Memory B cell (primary cell): ENCODE measurements at regions not wholly inside any gene's neighbourhood (a gene's known extent, or its start where the extent isn't known, plus 50 kb on each side); places are given as distances from the start of the nearest gene placed in this dataset.
"Not testable (repeated sequence)": the region's sequence is repeated elsewhere in the genome, so short reads cannot be mapped to it uniquely, and the experiment has no call there.

Experiments used
- ATAC-seq: fragments of 150-1000 bp; cut with Tn5 transposase; 2 replicates; pipeline ENCODE4 v1.10.0; 2021; ENCODE audit warnings: low read depth, mild to moderate bottlenecking, moderate library complexity
- DNase-seq, 2 donors: peaks; one replicate each; pipeline ENCODE4 v3.0.0; 2022; ENCODE audit warnings: low spot score in 2 of 2
- H3K27ac Mint-ChIP-seq: one replicate; pipeline ENCODE4 v1.8.0; 2022; ENCODE audit warnings: mild to moderate bottlenecking, moderate library complexity, mixed read lengths
- H3K27me3 Mint-ChIP-seq: one replicate; pipeline ENCODE4 v1.8.0; 2022; ENCODE audit warnings: mixed read lengths
- H3K36me3 Mint-ChIP-seq: one replicate; pipeline ENCODE4 v1.8.0; 2022; ENCODE audit warnings: mild to moderate bottlenecking, mixed read lengths
- H3K4me1 Mint-ChIP-seq: one replicate; pipeline ENCODE4 v1.8.0; 2022; ENCODE audit warnings: mixed read lengths
- H3K4me3 Mint-ChIP-seq: one replicate; pipeline ENCODE4 v1.8.0; 2022; ENCODE audit warnings: mild to moderate bottlenecking, moderate library complexity, mixed read lengths
- H3K9me3 Mint-ChIP-seq: one replicate; pipeline ENCODE4 v1.8.0; 2022; ENCODE audit warnings: mixed read lengths

DNA sequence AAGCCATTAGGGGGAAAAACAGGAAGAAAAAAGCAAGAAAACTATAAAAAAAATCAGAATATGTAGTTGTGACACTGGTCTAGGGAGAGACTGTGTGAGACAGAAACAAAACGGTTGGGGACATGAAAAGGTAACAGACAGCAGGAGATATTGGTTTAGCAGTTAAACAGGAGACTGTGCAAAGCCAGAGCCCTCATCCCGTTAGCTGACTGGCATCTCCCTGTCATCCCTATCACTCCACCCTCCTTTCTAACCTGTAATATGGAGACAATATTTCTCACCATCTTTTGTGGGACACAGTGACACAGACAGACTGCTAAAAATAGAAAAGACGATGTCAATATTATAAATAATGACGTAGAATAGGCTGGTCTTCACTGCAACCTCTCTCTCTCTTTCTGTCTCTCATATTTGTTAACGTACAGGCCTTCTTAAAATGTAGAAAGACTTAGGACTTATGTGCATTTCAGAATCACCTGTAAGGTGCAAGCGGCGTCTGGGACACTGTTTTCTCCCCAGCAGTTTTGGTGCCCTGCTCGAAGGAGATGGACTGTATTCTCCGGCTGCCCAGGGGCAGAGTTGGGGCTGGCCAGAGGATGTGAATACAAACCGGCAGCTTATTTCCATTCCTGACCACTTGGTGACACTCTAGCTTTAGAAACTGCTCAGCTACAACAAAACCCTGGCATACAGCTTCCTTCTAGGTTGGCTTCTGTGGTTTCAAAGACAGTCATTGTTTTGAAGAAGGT, 190.6 kb downstream of the MAT2B start:
- peak; percentile 31 to 57 for DNase-seq

DNA sequence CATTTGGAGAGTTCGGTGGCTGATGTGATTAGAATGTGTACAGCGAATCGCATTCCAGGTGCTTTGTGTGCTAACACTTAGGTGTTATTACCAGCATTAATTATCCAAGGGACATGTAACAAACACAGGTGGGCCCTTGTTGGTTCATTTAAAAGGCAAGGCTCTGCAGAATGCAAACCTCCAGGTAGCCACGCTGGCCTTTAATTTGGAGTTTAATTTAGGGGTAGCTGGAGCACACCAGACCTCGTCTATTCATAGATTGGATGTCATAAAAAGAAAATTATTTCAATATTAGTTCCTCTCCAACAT, 191.1 kb downstream of the MAT2B start:
- Mint-ChIP-seq H3K36me3 (no peaks in the 10 kb centered on the region), H3K4me3 (no peak overlapping the region), H3K27ac (peak overlapping the region; percentile 3), H3K4me1 (peaks cover 4% of the 10 kb centered on the region), H3K9me3 (no peaks in the 10 kb centered on the region), H3K27me3 (peaks cover under 1% of the 10 kb centered on the region)
- no peak for DNase-seq
- ATAC-seq, result no peak

More for the DNA sequence above, 190.6 kb downstream of the MAT2B start:
- Mint-ChIP-seq H3K27me3 (peaks cover 1% of the 10 kb centered on the region), H3K36me3 (no peaks in the 10 kb centered on the region), H3K4me3 (no peak overlapping the region), H3K4me1 (peaks cover 4% of the 10 kb centered on the region), H3K27ac (peak overlapping the region; percentile 3), H3K9me3 (no peaks in the 10 kb centered on the region)
- ATAC-seq, result peak; percentile 96

DNA sequence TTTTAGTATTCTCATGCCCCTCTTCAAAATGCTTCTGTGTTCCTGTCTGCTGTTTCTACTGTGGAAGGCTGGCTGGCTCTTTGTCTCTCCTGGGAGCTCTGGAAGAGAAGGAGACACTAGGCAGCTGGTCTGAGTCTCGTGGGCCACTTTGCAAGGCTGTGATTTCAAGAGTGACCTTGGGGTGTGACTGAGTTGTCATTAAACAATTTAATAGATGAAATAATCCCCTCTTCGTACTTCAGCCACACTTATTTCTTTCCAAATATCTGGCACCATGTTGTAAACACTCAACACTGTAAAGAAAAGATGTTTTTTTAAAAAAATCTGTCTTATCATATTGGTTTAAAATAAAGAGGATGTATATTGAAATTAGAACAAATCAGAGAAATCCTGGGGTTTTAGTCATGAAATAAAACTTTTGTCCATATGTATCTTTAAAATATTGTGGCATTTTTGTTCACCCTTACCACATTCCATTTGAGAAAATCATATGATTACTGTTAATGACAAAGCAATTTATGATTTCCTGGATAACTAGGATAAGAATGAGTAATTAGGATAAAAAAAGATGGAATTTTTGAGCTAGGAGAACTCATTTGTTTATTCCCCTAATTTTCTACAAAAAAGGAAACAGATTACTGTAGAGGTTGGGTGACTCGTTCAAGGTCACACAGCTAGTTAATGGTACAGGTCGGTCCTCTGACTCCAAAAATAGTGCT, 200.8 kb downstream of the MAT2B start:
- peaks cover 3% of the 10 kb centered on the region for H3K4me1 Mint-ChIP-seq

DNA sequence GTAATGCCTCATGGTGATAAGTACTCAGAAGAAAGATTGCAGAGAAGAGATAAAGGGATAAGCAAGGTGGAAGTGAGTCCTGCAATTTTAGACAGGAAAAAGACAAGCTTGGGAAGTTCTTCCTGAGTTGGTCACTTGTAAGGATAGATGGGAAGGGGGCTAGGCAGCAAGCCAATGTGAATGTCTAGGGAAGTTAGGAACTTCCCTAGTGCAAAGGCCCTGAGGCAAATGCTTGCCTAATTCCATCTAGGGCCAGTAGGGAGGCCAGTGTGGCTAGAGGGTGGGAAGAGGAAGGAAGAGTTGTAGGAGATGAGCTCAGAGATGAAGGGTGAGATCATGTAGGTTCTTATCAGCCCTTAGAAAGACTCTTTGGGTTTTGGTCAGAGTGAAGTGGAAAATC, 206.6 kb downstream of the MAT2B start:
- Mint-ChIP-seq H3K27ac (no peak overlapping the region), H3K4me1 (peaks cover 3% of the 10 kb centered on the region), H3K27me3 (peaks cover 3% of the 10 kb centered on the region), H3K9me3 (peaks cover 3% of the 10 kb centered on the region), H3K36me3 (peaks cover 2% of the 10 kb centered on the region), H3K4me3 (no peak overlapping the region)
- DNase-seq (no peak), ATAC-seq (no peak)

More for the DNA sequence above, 200.8 kb downstream of the MAT2B start:
- Mint-ChIP-seq H3K9me3 (no peaks in the 10 kb centered on the region), H3K36me3 (peaks cover 2% of the 10 kb centered on the region), H3K27me3 (no peaks in the 10 kb centered on the region), H3K27ac (no peak overlapping the region), H3K4me3 (no peak overlapping the region)
- no peak for DNase-seq
- ATAC-seq, result no peak

DNA sequence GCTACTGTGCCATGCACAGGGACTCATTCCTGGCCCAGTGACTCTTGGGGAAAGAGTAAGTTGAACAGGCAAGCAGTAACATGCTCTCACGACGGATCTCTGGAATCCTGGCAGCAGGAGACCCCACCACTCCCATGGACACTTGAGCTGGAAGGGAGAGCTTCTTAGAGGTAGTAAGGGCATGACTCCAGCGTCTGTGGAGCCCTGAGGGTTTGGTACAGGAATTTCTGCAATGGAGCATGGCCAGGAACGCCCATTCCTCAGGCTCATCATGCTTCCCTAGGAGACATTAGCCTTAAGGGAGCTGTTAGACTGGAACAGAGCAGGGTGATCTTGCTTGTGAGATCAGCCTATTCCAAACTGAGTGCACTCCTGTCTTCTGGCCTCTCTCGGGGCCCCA, 212.9 kb downstream of the MAT2B start:
- peaks cover 2% of the 10 kb centered on the region for H3K36me3 Mint-ChIP-seq
- no peak overlapping the region for H3K27ac Mint-ChIP-seq
- DNase-seq (no peak), ATAC-seq (no peak)
- H3K27me3 Mint-ChIP-seq, result peaks cover 3% of the 10 kb centered on the region
- H3K9me3 Mint-ChIP-seq, result peaks cover 3% of the 10 kb centered on the region
- peaks cover 3% of the 10 kb centered on the region for H3K4me1 Mint-ChIP-seq
- H3K4me3 Mint-ChIP-seq, result no peak overlapping the region

DNA sequence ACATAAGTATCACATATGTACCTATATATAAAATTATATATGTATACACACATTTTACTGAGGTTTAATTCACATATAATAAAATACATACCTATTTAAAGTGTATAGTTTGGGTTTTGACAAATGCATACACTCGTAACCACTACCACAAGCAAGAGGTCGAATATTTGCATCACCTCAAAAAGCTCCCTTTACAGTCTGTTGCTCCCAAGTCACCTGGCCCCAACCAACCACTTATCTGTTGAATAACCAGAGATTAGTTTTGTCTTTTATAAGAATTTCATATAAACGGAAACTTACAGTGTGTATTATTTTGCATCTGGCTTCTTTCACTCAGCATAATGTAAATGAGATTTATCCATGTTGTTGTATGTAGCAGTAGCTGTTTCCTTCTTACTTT, 218.9 kb downstream of the MAT2B start:
- no peaks in the 10 kb centered on the region for H3K27me3 Mint-ChIP-seq
- peaks cover 25% of the 10 kb centered on the region for H3K4me1 Mint-ChIP-seq
- peak; percentile 50 for ATAC-seq
- no peaks in the 10 kb centered on the region for H3K36me3 Mint-ChIP-seq
- DNase-seq, result no peak
- peaks cover 2% of the 10 kb centered on the region for H3K9me3 Mint-ChIP-seq
- H3K27ac Mint-ChIP-seq, result no peak overlapping the region
- no peak overlapping the region for H3K4me3 Mint-ChIP-seq

DNA sequence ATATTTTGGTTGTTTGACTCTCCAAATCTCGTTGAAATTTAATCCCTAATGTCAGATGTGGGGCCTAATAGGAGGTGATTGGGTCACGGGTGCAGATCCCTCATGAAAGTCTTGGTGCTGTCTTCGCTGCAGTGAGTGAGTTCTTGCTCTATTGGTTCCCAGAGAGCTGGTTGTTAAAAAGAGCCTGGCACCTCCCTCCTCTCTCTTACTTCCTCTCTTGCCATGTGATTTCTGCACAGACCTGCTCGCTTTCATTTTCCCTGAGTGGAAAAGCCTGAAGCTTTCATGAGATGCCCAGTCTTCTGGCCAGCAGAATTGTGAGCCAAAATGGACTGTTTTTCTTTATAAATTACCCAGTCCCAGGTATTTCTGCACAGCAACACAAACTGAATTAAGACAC, 221.6 kb downstream of the MAT2B start:
- ATAC-seq (peak; percentile 94), DNase-seq (peak; percentile 22 to 39)
- Mint-ChIP-seq H3K27me3 (no peaks in the 10 kb centered on the region), H3K9me3 (peaks cover 2% of the 10 kb centered on the region), H3K4me3 (peak overlapping the region; percentile 72), H3K36me3 (no peaks in the 10 kb centered on the region), H3K27ac (peak overlapping the region; percentile 85), H3K4me1 (peaks cover 33% of the 10 kb centered on the region)

DNA sequence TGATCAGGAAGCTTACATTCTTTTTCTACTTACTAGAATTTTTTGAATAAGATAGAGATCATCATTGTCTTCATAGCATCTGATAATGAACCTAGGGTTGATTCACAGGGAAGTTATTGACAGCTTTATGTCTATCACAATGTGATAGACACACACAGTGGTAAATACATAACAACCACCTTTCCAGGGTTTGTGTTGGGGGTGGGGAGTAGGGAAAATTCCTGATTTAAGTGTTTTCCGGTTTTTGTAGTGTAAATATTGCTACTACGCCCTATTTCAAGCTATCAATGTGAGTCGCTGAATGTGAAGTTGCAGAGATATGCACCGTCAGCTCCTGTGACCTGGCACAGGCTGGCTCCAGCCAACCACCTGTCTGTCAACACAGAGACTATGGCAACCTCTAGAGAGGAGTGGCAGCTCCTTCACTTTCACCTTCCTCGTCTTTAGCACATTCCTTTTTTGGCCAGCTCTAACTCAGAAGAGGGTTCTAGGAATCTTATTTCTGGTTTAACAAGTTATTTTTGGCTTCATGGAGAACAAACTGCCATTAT, 224.9 kb downstream of the MAT2B start:
- no peak overlapping the region for H3K4me3 Mint-ChIP-seq
- no peak for DNase-seq
- H3K36me3 Mint-ChIP-seq, result peaks cover 2% of the 10 kb centered on the region
- ATAC-seq, result peak; percentile 48
- peaks cover 2% of the 10 kb centered on the region for H3K9me3 Mint-ChIP-seq
- H3K27me3 Mint-ChIP-seq, result no peaks in the 10 kb centered on the region
- peaks cover 30% of the 10 kb centered on the region for H3K4me1 Mint-ChIP-seq
- H3K27ac Mint-ChIP-seq, result peak overlapping the region; percentile 11

DNA sequence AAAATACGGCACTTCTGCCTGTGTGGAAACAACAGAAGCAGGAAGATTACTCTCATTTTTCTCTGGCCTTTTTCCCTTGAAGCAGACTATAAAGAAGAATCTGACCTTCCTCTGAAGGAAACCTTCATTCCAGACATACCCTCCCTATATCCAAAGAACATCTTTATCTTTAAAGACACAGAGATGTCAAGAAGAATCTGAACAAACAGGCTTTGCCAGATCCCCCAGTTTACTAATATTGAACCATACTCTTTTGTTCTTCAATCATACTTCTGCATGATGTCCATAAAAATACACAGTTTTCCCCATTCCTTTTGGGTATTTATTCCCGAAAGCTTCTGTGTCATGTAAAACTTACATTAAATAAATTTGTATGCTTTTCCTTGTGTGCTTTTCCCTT, 225.8 kb downstream of the MAT2B start:
- H3K4me1 Mint-ChIP-seq, result peaks cover 30% of the 10 kb centered on the region
- peaks cover 2% of the 10 kb centered on the region for H3K9me3 Mint-ChIP-seq

DNA sequence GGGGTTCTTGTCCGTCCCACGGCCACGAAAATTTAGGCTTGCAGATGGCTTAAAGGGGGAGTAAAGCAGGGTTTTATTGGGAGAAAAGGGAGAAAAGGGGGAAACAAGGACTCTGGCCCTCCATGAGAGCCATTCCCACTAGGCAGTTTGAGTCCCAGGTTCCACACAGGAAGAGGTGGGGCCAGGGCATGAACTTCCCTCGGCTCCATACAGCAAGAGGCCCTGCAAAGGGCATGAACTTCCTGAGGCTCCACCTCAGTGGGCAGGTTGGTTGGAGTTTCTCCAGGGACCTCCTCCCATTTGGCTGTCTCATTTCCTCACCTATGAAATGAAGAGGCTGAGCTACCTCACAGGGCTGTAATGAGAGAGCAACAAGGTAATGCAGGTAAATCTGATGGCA, 229.7 kb downstream of the MAT2B start:
- no peak overlapping the region for H3K27ac Mint-ChIP-seq
- no peak for DNase-seq
- no peaks in the 10 kb centered on the region for H3K9me3 Mint-ChIP-seq
- no peaks in the 10 kb centered on the region for H3K27me3 Mint-ChIP-seq
- H3K4me1 Mint-ChIP-seq, result peaks cover 14% of the 10 kb centered on the region
- ATAC-seq, result no peak
- no peak overlapping the region for H3K4me3 Mint-ChIP-seq
- H3K36me3 Mint-ChIP-seq, result peaks cover 2% of the 10 kb centered on the region

More for the DNA sequence above, 225.8 kb downstream of the MAT2B start:
- no peak overlapping the region for H3K4me3 Mint-ChIP-seq
- DNase-seq (no peak), ATAC-seq (no peak)
- peak overlapping the region; percentile 12 for H3K27ac Mint-ChIP-seq
- no peaks in the 10 kb centered on the region for H3K27me3 Mint-ChIP-seq
- peaks cover 2% of the 10 kb centered on the region for H3K36me3 Mint-ChIP-seq

DNA sequence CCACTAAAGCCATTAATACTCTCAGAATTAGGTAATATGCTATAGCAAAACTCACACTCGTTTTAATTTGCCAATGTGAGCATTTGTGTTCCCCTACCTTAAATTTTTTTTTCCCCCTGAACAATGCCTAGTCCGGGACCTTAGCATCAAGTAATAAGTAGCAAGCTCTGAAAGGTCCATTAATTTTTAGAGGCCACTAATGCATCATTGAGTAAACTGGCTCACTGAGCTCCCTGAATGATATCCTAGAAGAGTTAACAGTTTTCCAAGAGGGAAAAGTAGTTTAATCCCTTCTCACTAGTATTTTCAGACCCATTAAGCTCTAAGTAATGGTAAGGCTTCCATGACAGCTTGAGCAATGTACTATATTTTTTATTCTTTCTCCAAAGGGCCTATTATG, 242.2 kb downstream of the MAT2B start:
- ATAC-seq, result no peak
- H3K36me3 Mint-ChIP-seq, result no peaks in the 10 kb centered on the region
- H3K27me3 Mint-ChIP-seq, result no peaks in the 10 kb centered on the region
- H3K9me3 Mint-ChIP-seq, result peaks cover 2% of the 10 kb centered on the region
- no peak overlapping the region for H3K4me3 Mint-ChIP-seq
- no peaks in the 10 kb centered on the region for H3K4me1 Mint-ChIP-seq
- H3K27ac Mint-ChIP-seq, result no peak overlapping the region
- DNase-seq, result no peak

DNA sequence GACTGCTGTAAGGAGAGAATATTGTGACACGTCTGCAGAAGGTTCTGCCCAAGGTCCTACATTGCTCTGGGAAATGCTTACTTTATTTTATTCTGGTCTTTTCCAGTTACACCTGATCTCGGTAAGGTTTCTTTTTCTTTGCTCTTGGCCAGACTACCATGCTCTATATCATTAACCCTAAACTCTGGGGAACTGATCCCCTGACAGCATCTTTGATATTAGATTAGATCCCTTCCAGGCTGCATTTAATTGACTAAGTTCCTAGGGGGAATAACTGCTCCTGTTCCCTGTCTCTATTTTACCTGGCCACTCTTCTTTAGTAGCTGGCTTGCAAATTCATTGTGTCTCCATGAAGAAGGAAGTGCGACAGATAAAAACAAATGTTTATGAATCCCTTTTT, 243.5 kb downstream of the MAT2B start:
- Mint-ChIP-seq H3K4me1 (no peaks in the 10 kb centered on the region), H3K9me3 (peaks cover 2% of the 10 kb centered on the region), H3K27me3 (no peaks in the 10 kb centered on the region), H3K27ac (no peak overlapping the region), H3K36me3 (no peaks in the 10 kb centered on the region), H3K4me3 (no peak overlapping the region)
- DNase-seq, result no peak
- ATAC-seq, result no peak

DNA sequence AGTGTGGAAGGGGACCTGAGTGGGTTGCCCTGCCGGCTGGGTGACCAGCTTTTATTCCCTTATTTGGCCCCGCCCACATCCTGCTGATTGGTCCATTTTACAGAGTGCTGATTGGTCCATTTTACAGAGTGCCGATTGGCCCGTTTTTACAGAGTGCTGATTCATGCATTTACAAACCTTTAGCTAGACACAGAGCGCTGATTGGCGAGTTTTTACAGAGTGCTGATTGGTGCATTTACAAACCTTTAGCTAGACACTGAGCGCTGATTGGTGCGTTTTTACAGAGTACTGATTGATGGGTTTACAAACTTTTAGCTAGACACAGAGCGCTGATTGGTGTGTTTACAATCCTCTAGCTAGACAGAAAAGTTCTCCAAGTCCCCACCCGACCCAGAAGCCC, 245.0 kb downstream of the MAT2B start:
- not testable (repeated sequence) for DNase-seq

DNA sequence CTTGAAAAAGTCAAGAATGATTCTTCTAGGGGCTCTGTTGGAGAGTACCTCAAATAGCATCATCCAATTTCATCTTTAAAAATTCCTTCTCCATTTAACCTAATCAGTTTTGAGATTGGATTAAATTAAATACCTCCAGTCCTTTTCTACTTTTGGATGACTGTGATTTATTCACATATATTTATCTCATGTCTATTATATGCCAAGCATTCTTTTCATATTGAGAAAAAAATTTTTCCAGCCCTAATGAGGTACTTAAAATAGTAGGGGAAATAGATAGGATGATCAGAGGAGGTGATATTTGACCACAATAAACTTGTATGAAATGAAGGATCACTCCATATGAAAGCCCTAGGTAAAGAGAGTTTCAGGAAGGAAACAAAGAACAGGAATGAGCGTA, 250.1 kb downstream of the MAT2B start:
- ATAC-seq (no peak), DNase-seq (no peak)
- peaks cover 2% of the 10 kb centered on the region for H3K27me3 Mint-ChIP-seq
- H3K9me3 Mint-ChIP-seq, result peaks cover 2% of the 10 kb centered on the region
- H3K4me3 Mint-ChIP-seq, result no peak overlapping the region
- H3K36me3 Mint-ChIP-seq, result peaks cover 3% of the 10 kb centered on the region
- H3K4me1 Mint-ChIP-seq, result peaks cover 10% of the 10 kb centered on the region
- H3K27ac Mint-ChIP-seq, result no peak overlapping the region

More for the DNA sequence above, 245.0 kb downstream of the MAT2B start:
- not testable (repeated sequence) for H3K27me3 Mint-ChIP-seq, ATAC-seq, H3K4me1 Mint-ChIP-seq, H3K27ac Mint-ChIP-seq, H3K36me3 Mint-ChIP-seq, H3K4me3 Mint-ChIP-seq, H3K9me3 Mint-ChIP-seq
